ENCODE measurements at regions not wholly inside any gene's neighbourhood (a gene's known extent, or its start where the extent isn't known, plus 50 kb on each side); places are given as distances from the start of the nearest gene placed in this dataset.

- Mint-ChIP-seq H3K27ac (no peak overlapping the region), H3K4me3 (no peak overlapping the region), H3K9me3 (ENCODE audit: insufficient read depth) (no peaks in the 10 kb centered on the region), H3K27me3 (no peaks in the 10 kb centered on the region), H3K4me1 (no peaks in the 10 kb centered on the region)
- Histone ChIP-seq H3K36me3 (replicated peaks in 1 of 2; ENCODE audit: control extremely low read depth in 1 of 2, control insufficient read depth in 1 of 2, extremely low read depth in 1 of 2, insufficient read depth in 2 of 2, low read length in 1 of 2) (no peaks in the 10 kb centered on the region), H2AFZ (ENCODE audit: insufficient read depth, low read depth, low read length, poor library complexity, severe bottlenecking) (no peak overlapping the region), H3K4me3 (ENCODE audit: control extremely low read depth in 1 of 5, extremely low read depth in 1 of 5, insufficient read depth in 1 of 5, low read depth in 2 of 5, low read length in 4 of 5) (no peak overlapping the region), H3K9ac (ENCODE audit: low read length) (no peak overlapping the region), H4K20me1 (ENCODE audit: control insufficient read depth, insufficient read depth, low read length, poor library complexity, severe bottlenecking) (no peaks in the 10 kb centered on the region), H3K27me3 (replicated peaks in 1 of 4; ENCODE audit: control extremely low read depth in 1 of 4, control insufficient read depth in 3 of 4, insufficient read depth in 4 of 4, low read length in 3 of 4) (no peaks in the 10 kb centered on the region), H3K4me1 (ENCODE audit: control insufficient read depth in 2 of 2, insufficient read depth in 2 of 2, low read length in 2 of 2) (no peaks in the 10 kb centered on the region), H3K4me2 (replicated peaks; ENCODE audit: low read depth, low read length, poor library complexity, severe bottlenecking) (no peak overlapping the region), H3K79me2 (ENCODE audit: control insufficient read depth, insufficient read depth, low read length) (no peaks in the 10 kb centered on the region), H3K27ac (ENCODE audit: low read length in 2 of 2) (no peak overlapping the region), H3K9me3 (ENCODE audit: control extremely low read depth in 1 of 3, control insufficient read depth in 2 of 3, insufficient read depth in 1 of 3, low read length in 2 of 3) (peaks cover 0 to 4% (median 0%) of the 10 kb centered on the region in 3 donors)
- TF ChIP-seq, protein P1, sequence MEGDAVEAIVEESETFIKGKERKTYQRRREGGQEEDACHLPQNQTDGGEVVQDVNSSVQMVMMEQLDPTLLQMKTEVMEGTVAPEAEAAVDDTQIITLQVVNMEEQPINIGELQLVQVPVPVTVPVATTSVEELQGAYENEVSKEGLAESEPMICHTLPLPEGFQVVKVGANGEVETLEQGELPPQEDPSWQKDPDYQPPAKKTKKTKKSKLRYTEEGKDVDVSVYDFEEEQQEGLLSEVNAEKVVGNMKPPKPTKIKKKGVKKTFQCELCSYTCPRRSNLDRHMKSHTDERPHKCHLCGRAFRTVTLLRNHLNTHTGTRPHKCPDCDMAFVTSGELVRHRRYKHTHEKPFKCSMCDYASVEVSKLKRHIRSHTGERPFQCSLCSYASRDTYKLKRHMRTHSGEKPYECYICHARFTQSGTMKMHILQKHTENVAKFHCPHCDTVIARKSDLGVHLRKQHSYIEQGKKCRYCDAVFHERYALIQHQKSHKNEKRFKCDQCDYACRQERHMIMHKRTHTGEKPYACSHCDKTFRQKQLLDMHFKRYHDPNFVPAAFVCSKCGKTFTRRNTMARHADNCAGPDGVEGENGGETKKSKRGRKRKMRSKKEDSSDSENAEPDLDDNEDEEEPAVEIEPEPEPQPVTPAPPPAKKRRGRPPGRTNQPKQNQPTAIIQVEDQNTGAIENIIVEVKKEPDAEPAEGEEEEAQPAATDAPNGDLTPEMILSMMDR (IDR thresholded peaks at IDR 0.05), result no peak
- no peak for TF ChIP-seq EZH2 (IDR thresholded peaks at IDR 0.05; ENCODE audit: borderline replicate concordance, insufficient read depth, low read depth, low read length, poor library complexity, severe bottlenecking)
- 89% methylated on average over 4 of the region's 7 CpGs for WGBS (ENCODE audit: insufficient coverage)
- ATAC-seq (ENCODE audit: low read depth), result no peak
- DNase-seq, result no peak
- ChIA-PET POLR2A (no interaction called here), CTCF (no interaction called here)
- intact Hi-C loops (cut with micrococcal nuclease), result no loop called here
Measured at GRCh38 chr2:16167870-16168426, 227.6 kb downstream of the MYCN start.

DNA sequence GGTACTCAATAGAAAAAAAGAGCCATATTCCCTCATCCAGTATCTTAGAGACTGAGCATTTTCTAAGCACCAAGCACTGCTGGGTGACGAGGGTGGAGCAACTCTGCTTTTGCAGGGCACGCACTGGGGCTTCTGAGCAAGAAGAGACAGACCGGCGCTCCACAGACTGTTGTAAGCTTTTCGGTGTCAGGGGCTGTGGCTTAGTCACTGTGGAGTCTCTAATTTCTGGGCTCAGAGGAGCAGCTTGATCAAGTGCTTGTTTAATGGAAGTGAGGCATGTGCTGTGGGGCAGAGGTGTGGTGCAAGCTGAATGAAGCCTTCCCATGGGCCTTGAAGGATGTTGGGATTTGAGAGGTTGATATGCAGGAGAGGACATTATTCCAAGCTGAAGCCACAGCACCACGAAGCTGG, 227.1 kb downstream of the MYCN start:
- ATAC-seq (ENCODE audit: low read depth), result no peak

More for the DNA sequence above, 227.1 kb downstream of the MYCN start:
- H3K4me3 ChIP-seq (ENCODE audit: control extremely low read depth in 1 of 5, extremely low read depth in 1 of 5, insufficient read depth in 1 of 5, low read depth in 2 of 5, low read length in 4 of 5), result no peak overlapping the region
- intact Hi-C loops (cut with micrococcal nuclease), result no loop called here
- H3K9me3 Mint-ChIP-seq (ENCODE audit: insufficient read depth), result no peaks in the 10 kb centered on the region
- TF ChIP-seq, protein P1 (IDR thresholded peaks at IDR 0.05), result no peak
- TF ChIP-seq EZH2 (IDR thresholded peaks at IDR 0.05; ENCODE audit: borderline replicate concordance, insufficient read depth, low read depth, low read length, poor library complexity, severe bottlenecking), result no peak
- H3K9ac ChIP-seq (ENCODE audit: low read length), result no peak overlapping the region
- H3K27ac ChIP-seq (ENCODE audit: low read length in 2 of 2), result no peak overlapping the region
- H3K4me2 ChIP-seq (replicated peaks; ENCODE audit: low read depth, low read length, poor library complexity, severe bottlenecking), result no peak overlapping the region
- no peaks in the 10 kb centered on the region for H3K4me1 Mint-ChIP-seq
- ChIA-PET POLR2A (no interaction called here), CTCF (no interaction called here)
- H3K79me2 ChIP-seq (ENCODE audit: control insufficient read depth, insufficient read depth, low read length), result no peaks in the 10 kb centered on the region
- WGBS (ENCODE audit: insufficient coverage), result 91% methylated on average over 6 of the region's 6 CpGs
- no peaks in the 10 kb centered on the region for H3K27me3 ChIP-seq (replicated peaks in 1 of 4; ENCODE audit: control extremely low read depth in 1 of 4, control insufficient read depth in 3 of 4, insufficient read depth in 4 of 4, low read length in 3 of 4)
- no peak for DNase-seq
- no peak overlapping the region for H2AFZ ChIP-seq (ENCODE audit: insufficient read depth, low read depth, low read length, poor library complexity, severe bottlenecking)
- H3K4me1 ChIP-seq (ENCODE audit: control insufficient read depth in 2 of 2, insufficient read depth in 2 of 2, low read length in 2 of 2), result no peaks in the 10 kb centered on the region
- H3K4me3 Mint-ChIP-seq, result no peak overlapping the region
- no peak overlapping the region for H3K27ac Mint-ChIP-seq
- H3K36me3 ChIP-seq (replicated peaks in 1 of 2; ENCODE audit: control extremely low read depth in 1 of 2, control insufficient read depth in 1 of 2, extremely low read depth in 1 of 2, insufficient read depth in 2 of 2, low read length in 1 of 2), result no peaks in the 10 kb centered on the region
- peaks cover 0 to 4% (median 0%) of the 10 kb centered on the region in 3 donors for H3K9me3 ChIP-seq (ENCODE audit: control extremely low read depth in 1 of 3, control insufficient read depth in 2 of 3, insufficient read depth in 1 of 3, low read length in 2 of 3)
- no peaks in the 10 kb centered on the region for H4K20me1 ChIP-seq (ENCODE audit: control insufficient read depth, insufficient read depth, low read length, poor library complexity, severe bottlenecking)
- no peaks in the 10 kb centered on the region for H3K27me3 Mint-ChIP-seq

All from B cell (primary cell).